ENCODE measurements at regions not wholly inside any gene's neighbourhood (a gene's known extent, or its start where the extent isn't known, plus 50 kb on each side); places are given as distances from the start of the nearest gene placed in this dataset.

GRCh38 chr4:119693126-119693525 is 64.5 kb upstream of the PDE5A start:
- TF ChIP-seq CTCF (conservative IDR thresholded peaks at IDR 0.05; ENCODE audit: low read length) = no peak
- no peak for TF ChIP-seq EZH2phosphoT487 (IDR thresholded peaks at IDR 0.05; ENCODE audit: borderline replicate concordance)
